Activated CD4-positive, alpha-beta T cell treated with anti-CD3 and anti-CD28 coated beads, Interleukin-2, amount 50 U/mL, for 24 hours (primary cell): ENCODE measurements at regions not wholly inside any gene's neighbourhood (a gene's known extent, or its start where the extent isn't known, plus 50 kb on each side); places are given as distances from the start of the nearest gene placed in this dataset.

ENCODE experiments used
- DNase-seq, 2 donors: peaks; one replicate each; pipeline ENCODE4 v3.0.0-alpha.2; 2020; ENCODE audit warnings: low read depth in 1 of 2, low spot score in 1 of 2

DNA sequence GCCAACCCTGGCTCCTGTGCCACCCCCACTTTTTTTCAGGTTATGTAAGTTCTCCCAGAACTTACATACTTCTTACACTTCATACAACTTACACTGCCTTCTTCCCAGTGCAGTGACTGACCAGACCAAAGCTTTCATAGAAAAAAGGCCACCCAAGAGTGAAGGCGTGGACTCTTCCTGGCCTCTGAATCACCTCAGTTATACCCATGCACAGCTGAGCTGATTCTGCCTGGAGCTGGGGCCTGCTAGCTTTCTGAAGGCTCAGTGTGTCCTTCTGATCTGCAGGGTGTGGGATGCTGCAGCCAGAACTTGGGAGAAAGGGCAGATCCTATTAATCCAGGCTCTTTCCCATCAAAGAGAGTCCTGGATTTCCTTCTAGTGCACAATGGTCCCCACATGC lies 216.1 kb downstream of the TTC32 start:
- no peak for DNase-seq

DNA sequence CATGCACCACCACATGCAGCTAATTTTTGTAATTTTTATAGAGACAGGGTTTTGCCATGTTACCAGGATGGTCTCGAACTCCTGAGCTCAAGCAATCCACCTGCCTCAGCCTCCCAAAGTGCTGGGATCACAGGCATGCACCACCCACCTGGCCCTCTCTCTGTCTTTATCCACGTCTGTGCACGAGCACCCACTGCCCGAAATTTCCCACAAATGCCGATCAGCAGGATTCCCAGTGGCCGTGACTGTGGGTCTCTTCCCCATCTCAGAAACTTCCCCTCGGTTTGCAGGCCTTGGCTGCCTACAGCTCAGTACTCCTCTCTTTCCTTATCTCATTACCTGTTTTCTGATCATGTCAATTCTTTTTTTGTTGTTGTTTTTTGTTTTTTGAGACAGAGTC lies 217.3 kb downstream of the TTC32 start:
- DNase-seq, result no peak

DNA sequence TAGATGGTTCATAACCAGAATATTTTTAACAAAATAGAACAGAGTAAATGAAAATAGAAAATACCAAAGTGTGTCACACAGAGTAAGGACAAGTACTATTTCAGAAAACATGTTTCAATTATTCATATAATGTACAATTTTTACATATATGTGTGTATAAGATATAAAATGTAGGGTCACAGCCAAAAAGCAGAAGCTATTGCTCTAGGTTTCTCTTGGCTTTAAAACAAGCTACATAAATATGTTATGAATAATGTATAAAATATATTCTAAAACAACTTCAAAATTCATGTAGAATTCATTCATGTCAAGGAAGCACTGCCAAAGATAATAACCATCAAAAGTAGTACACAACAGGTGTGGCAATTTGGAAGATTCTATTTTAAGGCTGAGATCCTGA lies 218.2 kb downstream of the TTC32 start:
- no peak for DNase-seq

DNA sequence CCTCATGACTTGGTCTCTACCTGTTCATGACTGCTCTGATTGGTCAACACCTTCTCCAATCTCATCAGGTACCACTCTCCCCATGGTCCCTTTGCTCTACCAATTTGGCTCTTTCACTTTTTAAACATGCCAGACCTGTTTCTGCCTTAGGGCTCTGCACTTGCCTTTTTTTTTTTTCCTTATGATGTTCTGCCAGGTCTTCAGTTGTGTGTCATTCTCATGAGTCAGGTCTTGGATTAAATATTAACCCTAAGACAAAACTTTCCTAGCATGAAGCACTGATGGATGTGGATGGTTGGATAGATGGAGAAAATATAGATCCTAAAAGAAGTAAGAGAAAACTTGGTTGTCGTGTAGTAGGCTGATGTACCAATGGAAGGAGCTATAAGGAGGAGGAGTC lies 219.3 kb downstream of the TTC32 start:
- DNase-seq, result no peak

DNA sequence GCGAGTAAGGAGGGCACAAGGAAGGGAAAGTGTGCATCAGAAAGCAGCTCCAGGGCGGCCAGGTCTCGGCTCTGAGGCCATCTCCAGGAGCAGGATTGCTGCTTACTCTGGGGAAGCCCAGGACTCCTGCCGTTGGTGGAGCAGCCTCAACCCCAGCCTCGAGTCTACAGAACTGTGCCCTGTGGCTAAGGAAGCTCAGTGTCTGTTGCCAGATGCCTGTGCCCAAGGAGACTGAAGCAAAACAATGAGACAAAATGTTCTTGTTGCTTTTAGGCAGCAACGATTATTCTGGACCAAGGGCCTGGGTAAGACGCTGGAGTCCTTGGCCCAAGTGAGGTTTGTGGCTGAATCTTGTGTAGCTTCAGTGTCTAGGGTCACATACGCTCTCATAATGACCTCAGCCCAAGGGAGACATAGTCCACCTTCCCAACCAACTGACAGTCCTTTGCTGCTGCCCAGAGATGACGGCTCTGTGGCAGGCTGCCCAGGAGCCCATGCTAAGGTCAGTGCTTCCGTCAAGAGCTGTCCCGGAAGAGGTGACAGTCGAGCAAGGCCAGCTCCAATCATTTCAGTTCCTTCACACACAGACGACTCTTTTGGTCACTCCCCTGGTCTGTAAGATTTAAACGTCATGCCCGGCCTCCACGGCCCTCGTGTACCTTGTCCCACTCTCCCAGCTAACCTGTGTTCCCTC lies 223.8 kb downstream of the TTC32 start:
- no peak for DNase-seq

DNA sequence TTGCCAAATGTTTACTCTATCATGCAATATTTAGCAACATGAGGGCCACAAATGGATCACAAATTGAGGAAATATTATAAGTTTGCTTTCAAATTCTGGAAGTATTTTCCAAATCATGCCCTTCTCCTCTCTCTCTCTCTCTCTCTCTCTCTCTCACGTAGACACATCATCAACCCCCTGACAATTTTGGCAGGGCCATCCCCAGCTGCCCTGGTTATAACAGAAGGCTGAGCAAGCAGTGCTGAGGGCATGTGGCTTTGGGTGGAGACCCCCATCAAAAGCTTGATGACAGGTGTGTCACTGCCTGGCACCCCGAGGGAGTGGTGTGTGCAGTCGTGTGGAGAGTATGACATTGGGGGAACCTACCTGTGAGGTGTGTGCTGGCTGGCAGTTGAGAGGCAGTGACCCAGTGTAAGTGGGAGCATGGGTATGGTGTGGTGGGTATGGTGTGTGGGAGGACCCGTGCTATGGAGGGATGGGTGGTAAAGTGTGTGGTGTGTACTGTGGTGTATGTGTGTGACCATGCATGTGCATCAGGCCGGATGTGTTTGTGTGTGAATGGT lies 224.5 kb downstream of the TTC32 start:
- no peak for DNase-seq

DNA sequence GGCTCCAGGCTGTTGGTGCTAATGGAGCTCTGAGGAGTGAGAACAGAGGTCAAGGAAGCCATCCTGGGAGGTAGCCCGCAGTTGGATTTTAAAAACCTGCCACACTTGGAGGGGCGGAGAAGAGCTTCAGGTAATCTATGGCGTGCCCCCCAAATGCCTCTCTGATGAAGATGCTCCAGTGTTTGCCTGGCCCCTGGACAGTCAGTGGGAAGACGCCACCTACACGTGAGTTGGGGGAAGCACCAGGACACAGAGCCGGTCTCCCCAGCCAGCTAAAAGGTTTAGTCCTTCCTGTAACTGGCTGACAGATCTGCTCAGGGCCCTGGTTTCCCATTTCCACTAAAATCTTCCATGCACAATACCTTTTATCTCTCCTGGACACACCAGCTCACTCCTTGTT lies 225.0 kb downstream of the TTC32 start:
- DNase-seq, result no peak

DNA sequence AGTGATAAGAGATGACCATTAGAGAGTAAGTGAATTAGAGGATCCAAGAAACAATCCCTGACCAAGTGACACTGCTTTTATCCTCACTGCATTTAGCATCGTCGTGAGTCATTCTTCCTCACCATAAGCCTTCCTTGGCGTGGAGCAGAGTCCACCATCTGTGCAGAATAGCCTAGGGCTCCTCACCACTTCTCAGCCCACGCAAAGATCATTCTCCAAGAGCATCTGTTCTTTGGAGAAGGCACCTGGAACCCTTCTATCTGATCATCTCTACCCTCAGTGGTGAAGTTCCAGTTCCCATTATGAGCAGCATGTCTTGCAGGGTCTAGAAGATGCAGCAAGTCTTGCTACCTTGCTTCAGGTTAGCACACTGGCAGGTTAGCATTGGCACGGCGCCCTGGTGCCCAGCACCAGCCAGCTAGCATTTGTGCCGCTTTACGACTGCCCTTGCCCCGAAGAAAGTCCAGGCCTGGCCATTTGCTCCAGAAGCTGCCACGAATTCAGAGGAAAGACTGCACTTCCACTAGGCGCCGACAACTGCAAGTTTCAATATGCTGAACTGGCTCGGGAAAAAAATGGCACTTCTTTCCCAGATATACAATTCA lies 225.8 kb downstream of the TTC32 start:
- DNase-seq, result no peak

DNA sequence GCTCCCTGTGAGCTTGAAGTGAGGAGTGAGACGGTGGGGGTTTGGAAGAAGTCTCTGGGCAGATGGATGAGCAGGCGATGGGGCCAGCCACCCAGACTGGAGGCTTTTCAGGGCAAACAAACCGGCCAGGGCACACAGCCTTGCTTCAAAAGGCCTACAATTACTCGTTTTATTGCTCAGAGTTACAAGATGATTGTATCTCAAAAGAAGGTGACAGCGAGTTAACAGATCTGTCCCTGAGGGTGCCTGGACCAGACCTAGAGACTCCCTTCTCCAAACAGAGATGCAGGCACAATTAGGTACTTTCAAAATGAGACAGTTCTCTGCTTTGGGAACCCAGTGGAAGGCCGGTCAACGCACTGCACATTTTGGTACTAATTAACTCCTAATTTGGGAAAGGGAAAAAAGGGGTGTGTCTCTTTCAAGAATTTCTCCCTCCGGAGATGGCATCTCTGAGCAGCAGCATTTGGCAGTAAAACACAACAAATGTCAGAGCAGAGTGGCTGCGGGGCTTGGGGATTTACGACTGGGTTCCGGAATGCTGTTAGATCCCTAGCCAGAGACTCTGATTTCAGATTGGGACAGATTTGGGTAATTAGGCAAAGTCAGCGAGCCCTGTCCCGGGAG lies 226.7 kb downstream of the TTC32 start:
- DNase-seq, result no peak

DNA sequence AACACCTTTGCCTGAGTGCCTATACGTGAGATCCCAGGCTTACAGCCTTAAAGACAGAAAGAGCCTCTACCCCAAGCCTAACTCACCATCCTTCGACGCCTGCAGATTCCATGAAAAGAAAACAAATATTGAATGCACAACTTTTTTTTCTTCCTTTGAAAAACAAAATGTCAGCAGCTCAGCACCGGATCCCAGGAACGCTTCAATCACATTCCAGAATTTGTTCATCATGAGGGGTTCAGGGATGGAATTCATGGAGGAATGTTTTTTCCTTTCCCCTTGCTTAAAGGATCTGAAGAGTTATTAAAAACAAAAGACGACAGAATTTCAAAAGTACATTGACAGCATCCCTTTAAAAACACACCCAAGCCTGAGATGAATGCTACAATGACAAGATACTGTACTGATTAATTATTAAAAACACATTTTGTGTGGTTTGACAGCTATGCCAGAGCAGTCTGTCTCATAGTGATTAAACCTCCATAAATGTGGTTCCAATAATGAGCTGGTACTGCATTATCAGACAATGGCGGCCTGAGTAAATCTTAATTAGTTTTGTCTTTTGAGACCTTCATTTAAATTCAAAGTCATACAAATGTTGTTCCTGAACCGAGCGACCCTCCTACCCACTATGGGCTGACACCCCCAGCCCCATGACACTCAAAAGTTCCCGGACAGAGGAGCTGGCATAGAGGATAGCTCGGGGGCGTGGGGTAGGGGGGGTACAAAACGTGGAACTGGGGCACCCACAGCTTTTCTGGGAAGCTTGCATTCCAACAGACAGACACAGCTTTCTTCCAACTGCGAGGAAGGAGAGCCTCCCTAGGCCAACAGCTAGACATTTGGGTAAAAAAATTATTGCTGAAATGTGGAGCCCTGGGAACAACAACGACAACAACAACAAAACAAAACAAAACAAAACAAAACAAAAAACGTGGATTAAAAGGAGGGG lies 227.5 kb downstream of the TTC32 start:
- DNase-seq, result no peak

DNA sequence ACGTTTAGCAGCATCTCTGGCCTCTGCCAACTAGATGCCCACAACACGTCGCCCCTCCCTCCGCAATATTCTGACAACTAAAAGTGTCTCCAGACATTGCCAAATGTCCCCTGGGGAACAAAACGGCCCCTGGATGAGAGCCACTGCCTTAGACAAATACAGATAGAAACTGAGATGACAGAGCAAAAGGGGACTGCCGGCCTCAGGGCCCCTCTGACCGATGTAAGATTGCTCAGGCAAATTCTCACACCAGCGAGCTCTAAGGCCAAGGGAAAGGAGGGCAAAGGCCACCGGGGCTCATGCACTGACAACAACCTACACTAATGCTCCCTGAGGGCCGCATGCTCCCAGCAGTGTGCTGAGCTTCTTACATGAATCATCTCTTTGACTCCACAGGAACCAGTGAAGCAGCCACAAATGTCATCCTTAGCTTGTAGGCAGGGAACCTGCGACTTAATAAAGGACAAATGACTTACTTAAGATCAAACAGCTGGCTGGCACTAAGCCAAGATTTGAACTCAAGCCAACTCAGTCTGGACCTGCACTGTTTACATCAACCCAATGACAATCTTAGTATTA lies 228.5 kb downstream of the TTC32 start:
- DNase-seq, result no peak

DNA sequence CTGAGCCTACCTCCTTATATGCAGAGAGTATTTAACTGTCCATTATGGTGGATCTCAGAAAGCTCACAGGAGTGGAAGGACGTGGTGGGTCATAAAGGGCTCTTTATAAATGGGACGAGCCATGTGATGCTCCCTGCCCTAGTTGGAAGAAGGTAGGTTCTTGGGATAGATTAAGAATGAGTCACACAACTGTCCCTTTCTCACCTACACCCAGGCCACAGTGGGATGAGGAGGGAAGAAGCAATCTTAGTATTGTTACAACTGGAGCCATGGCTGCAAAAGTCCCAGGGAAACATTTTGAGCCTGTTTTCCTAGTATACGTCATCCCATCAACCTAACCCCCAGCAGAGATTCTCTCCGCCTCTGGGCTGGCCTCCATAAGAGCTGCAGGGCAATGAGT lies 229.9 kb downstream of the TTC32 start:
- DNase-seq, result no peak

DNA sequence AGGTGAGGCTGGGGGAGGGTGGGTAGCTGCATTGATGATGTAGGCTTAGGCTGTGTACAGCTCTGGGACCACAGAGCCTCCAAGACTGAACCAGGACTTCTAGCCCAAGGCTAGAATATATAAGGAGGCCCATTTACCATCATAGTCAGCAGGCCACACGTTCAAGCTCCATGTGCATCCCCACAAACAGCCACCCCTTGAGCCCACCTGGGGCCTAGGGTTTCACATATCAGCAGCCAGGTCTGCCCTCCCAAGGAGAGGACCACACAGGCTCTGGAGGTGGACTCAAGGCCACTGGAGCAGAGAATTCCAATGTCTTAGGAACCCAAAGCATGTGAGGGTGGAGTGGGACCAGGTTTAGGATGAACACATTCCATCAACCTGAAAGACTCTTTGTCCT lies 230.5 kb downstream of the TTC32 start:
- no peak for DNase-seq

DNA sequence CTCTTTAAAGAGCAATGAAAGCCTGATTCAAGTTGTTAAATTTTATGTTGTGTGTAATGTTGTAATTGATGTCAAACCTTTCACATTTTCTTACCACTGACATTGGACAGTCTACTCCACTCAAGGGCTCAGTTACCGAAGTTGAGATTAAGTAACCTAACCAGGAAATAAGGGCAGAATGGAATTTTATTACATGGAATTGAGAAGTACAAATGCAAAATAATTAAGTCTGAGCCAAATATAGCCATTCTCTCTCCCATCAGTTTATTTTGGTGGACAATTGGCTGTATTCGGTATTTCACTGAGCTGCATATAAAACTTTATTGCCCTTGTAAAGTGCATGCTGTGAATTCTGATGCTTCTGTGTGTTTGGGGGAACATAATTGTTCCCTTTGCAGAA lies 231.5 kb downstream of the TTC32 start:
- no peak for DNase-seq

DNA sequence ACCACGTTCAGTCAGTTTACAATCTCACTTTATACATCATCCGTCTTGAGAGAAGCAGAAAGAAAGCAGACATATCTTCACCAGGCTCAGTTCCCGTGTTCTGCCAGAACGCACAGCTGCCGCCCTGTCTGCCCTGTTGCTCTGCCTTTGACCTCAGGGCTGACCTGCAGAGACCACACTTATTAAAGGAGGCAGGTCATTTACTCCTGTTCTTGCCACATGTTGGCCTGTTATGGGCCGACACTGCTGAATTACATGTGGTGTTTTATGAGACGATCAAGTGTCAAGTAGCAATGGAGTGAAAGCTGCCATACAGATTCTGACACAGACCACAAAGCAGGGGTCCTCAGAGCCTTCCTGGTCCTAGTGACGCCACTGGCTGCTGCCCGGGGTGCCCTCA lies 232.2 kb downstream of the TTC32 start:
- DNase-seq, result no peak

DNA sequence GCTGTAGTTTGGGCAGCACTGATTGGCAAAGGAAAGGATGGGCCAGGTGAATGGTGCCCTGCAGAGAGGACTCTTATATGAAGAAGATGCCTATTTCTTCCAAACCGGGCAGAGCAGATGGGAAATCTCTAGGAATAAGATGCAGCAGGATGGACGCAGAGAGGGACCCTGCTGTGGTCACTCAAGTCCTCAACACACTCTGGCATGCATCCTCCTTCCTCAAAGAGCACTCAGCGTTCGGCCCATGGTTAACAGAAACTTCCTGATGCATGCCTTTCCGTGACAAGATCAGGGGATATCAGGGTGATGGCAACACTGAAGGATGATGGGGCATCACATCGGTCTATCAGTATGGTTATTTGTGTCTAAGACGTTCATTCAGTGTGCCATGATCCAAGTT lies 232.7 kb downstream of the TTC32 start:
- DNase-seq, result no peak

DNA sequence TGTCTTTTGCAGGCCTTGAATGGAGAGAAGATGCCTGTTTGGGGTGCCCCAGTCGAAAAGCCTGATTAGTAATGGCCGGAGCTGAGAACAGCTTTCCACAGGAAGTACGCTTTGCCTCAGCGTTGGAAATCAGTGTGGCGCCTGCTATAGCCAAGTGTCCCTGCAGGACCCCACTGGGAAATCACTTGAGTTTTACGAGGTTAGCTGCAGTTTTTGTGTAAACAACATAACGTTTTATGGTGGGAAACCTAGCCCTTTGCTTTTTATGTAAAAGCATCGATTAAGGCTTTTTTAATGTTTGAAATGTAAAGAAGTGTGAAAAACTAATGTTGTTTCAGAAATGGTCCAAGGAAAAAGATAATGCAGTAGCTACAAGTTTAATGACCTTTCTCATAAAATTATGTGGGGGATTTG lies 234.2 kb downstream of the TTC32 start:
- DNase-seq, result no peak

DNA sequence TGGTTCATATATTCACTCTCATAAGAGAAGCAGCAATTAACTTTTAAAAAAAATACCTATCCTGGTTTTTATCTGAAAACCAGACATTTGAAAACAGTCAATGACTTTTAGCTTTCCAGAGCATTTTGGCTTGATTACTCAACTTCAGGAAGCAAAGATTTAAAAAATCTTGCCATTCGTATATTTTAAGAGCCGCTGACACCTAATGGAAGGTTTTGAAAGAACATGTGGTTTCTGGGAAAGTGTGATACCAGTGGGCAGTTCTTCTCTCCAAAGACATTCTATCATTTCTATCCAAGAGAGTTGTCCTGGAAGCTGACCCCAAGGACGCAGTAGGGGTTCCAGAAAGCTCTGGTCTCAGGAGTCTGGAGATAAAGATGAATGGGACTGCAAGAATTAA lies 234.7 kb downstream of the TTC32 start:
- DNase-seq, result no peak

DNA sequence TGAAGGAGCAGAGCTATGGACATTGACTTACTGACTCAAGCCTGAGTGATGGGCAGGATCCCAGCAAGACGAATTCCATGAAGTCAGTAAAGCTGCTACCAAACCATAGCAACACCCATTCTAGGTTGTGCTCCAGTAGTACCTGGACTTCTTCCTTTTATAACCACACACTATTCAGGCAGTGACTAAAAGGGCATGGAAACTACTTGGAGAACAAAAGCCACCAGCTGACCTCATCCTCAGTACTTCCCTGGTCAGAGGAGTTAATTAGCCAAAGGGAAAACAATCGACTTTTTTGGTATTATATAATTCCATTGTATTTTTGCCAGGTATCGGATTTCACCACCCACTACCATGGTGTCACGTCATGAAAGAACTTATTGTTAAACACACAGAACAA lies 237.1 kb downstream of the TTC32 start:
- no peak for DNase-seq

DNA sequence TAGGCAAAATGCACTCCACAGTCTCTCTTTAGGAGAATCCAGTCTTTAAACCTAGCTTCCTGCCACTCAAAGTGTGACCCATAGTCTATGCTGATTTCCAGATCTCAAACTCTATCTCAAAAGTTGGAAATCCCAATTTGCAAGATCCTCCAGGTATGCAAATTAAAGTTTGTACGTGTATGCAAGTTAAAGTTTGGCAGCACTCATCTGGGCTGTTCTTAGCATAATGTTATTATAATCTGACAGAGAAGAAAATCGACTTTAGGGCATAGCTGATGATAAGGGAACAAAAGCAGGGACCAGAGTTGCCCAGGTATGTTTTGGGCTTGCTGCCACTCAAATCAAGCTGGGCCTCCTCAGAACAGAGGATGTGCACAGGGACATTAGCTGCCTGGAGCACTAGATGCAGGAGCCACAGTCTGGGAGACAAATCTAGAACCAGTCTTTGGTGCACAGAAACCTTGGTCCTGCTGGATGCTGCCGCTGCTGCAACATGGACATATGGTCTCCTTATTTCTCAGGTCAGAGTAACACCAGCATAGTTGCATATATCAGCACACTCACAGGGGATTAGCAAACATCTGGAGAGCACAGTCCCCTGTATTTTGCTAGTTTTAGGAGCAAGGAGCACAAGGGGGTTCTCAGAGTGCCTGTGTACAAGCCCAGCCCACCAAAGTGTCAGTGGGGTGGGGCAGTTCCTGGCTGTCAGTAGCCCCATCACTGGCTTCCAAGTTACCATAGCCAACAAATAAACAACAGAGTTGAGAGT lies 242.6 kb downstream of the TTC32 start:
- DNase-seq, result no peak
